OCI-LY7 (cell line): ENCODE measurements at regions not wholly inside any gene's neighbourhood (a gene's known extent, or its start where the extent isn't known, plus 50 kb on each side); places are given as distances from the start of the nearest gene placed in this dataset.

Source experiments
- BruUV-seq: library from RNA; stranded (reverse); fragments of 400-500 nt; replicated peaks from 2 replicates; lab custom pipeline; 2021; lab: Mats Ljungman, UMichigan
- CTCF ChIA-PET: fragments of 300-600 bp; sonication (Branson Sonifier 250); formaldehyde crosslinking; loops from one replicate; lab custom pipeline; 2022; ENCODE audit warnings: antibody characterized with exemption; ENCODE audit not compliant: unreplicated experiment; lab: Charles Lee
- POLR2A ChIA-PET: fragments of 300-600 bp; sonication (Branson Sonifier 250); formaldehyde crosslinking; loops from one replicate; lab custom pipeline; 2022; ENCODE audit warnings: antibody characterized with exemption; lab: Charles Lee
- DNase-seq: peaks from one replicate; pipeline ENCODE4 v3.0.0-alpha.2; 2015; ENCODE audit warnings: low spot score
- H2AFZ ChIP-seq: fragments of 200-600 bp; sonication (generic), shearing (Covaris generic); 2 replicates; pipeline ENCODE4 v1.6.1; 2014; ENCODE audit warnings: mild to moderate bottlenecking, antibody characterized with exemption, low read length, moderate library complexity
- H3K27ac ChIP-seq: fragments of 200-600 bp; sonication (generic); 2 replicates; pipeline ENCODE4 v1.5.1; 2014; ENCODE audit warnings: mixed run types, low read depth, mild to moderate bottlenecking, moderate library complexity, low read length, inconsistent platforms; ENCODE audit not compliant: poor library complexity, severe bottlenecking
- H3K36me3 ChIP-seq: fragments of 200-600 bp; sonication (generic); 2 replicates; pipeline ENCODE4 v1.6.1; 2014; ENCODE audit warnings: mild to moderate bottlenecking, antibody characterized with exemption, low read length, moderate library complexity, mixed read lengths; ENCODE audit not compliant: insufficient read depth
- H3K4me1 ChIP-seq: fragments of 200-600 bp; sonication (generic); 2 replicates; pipeline ENCODE4 v1.5.1; 2014; ENCODE audit warnings: mild to moderate bottlenecking, low read length; ENCODE audit not compliant: insufficient read depth, poor library complexity, severe bottlenecking
- H3K4me2 ChIP-seq: fragments of 200-600 bp; sonication (generic); 2 replicates; pipeline ENCODE4 v1.6.1; 2014; ENCODE audit warnings: mild to moderate bottlenecking, low read length
- H3K4me3 ChIP-seq: fragments of 200-600 bp; sonication (generic); 2 replicates; pipeline ENCODE4 v1.5.1; 2014; ENCODE audit warnings: mild to moderate bottlenecking, low read depth, low read length; ENCODE audit not compliant: poor library complexity, severe bottlenecking
- H3K79me2 ChIP-seq: fragments of 200-600 bp; sonication (generic); 2 replicates; pipeline ENCODE4 v1.6.1; 2016; ENCODE audit warnings: low read depth, mild to moderate bottlenecking, low read length, moderate library complexity, mixed read lengths; ENCODE audit not compliant: insufficient read depth
- H3K9me2 ChIP-seq: fragments of 200-600 bp; sonication (generic); 2 replicates; pipeline ENCODE4 v1.6.1; 2016; ENCODE audit warnings: mild to moderate bottlenecking, low read length, mixed read lengths; ENCODE audit not compliant: insufficient read depth
- H3K9me3 ChIP-seq: fragments of 200-600 bp; sonication (generic); 2 replicates; pipeline ENCODE4 v1.6.1; 2014; ENCODE audit warnings: mild to moderate bottlenecking, mixed run types, low read length, mixed read lengths
- H4K20me1 ChIP-seq: fragments of 200-600 bp; sonication (generic); 2 replicates; pipeline ENCODE4 v1.6.1; 2014; ENCODE audit warnings: mild to moderate bottlenecking, antibody characterized with exemption, low read length, moderate library complexity, mixed read lengths; ENCODE audit not compliant: insufficient read depth
- EZH2phosphoT487 ChIP-seq: fragments of 200-600 bp; sonication (generic); IDR thresholded peaks from 2 replicates; pipeline ENCODE4 v1.6.1; 2018; ENCODE audit warnings: low read depth, borderline replicate concordance, mild to moderate bottlenecking, mixed run types, antibody characterized with exemption, low read length, moderate library complexity, mixed read lengths
- intact Hi-C: fragments of 100-400 bp; cut with micrococcal nuclease; formaldehyde crosslinking; loops from one replicate; pipeline ENCODE4 v1.10.0; 2022; ENCODE audit not compliant: unreplicated experiment
- TF ChIP-seq, protein P1 (sequence below): fragments of 200-600 bp; sonication (generic); conservative IDR thresholded peaks from 2 replicates; pipeline ENCODE4 v1.5.1; 2014; ENCODE audit warnings: mild to moderate bottlenecking, antibody characterized with exemption, low read length, moderate library complexity, mixed read lengths

- Histone ChIP-seq H3K9me2 (no peaks in the 10 kb centered on the region; the same call in 1 of the 2 replicates), H2AFZ (no peak overlapping the region), H3K4me1 (no peaks in the 10 kb centered on the region), H3K4me2 (no peak overlapping the region), H3K79me2 (no peaks in the 10 kb centered on the region), H3K36me3 (no peaks in the 10 kb centered on the region), H3K27ac (no peak overlapping the region), H4K20me1 (no peaks in the 10 kb centered on the region), H3K4me3 (no peak overlapping the region), H3K9me3 (no peaks in the 10 kb centered on the region)
- no TSS peak for BruUV-seq
- TF ChIP-seq, protein P1, sequence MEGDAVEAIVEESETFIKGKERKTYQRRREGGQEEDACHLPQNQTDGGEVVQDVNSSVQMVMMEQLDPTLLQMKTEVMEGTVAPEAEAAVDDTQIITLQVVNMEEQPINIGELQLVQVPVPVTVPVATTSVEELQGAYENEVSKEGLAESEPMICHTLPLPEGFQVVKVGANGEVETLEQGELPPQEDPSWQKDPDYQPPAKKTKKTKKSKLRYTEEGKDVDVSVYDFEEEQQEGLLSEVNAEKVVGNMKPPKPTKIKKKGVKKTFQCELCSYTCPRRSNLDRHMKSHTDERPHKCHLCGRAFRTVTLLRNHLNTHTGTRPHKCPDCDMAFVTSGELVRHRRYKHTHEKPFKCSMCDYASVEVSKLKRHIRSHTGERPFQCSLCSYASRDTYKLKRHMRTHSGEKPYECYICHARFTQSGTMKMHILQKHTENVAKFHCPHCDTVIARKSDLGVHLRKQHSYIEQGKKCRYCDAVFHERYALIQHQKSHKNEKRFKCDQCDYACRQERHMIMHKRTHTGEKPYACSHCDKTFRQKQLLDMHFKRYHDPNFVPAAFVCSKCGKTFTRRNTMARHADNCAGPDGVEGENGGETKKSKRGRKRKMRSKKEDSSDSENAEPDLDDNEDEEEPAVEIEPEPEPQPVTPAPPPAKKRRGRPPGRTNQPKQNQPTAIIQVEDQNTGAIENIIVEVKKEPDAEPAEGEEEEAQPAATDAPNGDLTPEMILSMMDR: no peak
- no peak for TF ChIP-seq EZH2phosphoT487
- ChIA-PET CTCF (no interaction called here), POLR2A (interaction anchor here (0.6 kb wide), 1 partner anchor 59 kb away, joined by 3 read pairs; no protein-coding TSS in a partner anchor)
- intact Hi-C loops: no loop called here
- no peak for DNase-seq
These were observed 968.4 kb upstream of the NRXN1 start for GRCh38 chr2:52000151-52000855.

GRCh38 chr2:51998890-51999289 is 967.0 kb upstream of the NRXN1 start:
- H3K79me2 ChIP-seq: no peaks in the 10 kb centered on the region
- H3K4me2 ChIP-seq: no peak overlapping the region
- intact Hi-C loops: no loop called here
- no peaks in the 10 kb centered on the region for H3K9me3 ChIP-seq
- H3K9me2 ChIP-seq: no peaks in the 10 kb centered on the region; the same call in 1 of the 2 replicates
- no TSS peak for BruUV-seq
- no peaks in the 10 kb centered on the region for H4K20me1 ChIP-seq
- no peak overlapping the region for H3K4me3 ChIP-seq
- ChIA-PET POLR2A (no interaction called here), CTCF (no interaction called here)
- DNase-seq: no peak
- no peak overlapping the region for H3K27ac ChIP-seq
- no peak overlapping the region for H2AFZ ChIP-seq
- TF ChIP-seq EZH2phosphoT487: no peak
- TF ChIP-seq, protein P1: no peak
- H3K4me1 ChIP-seq: no peaks in the 10 kb centered on the region
- H3K36me3 ChIP-seq: no peaks in the 10 kb centered on the region

DNA sequence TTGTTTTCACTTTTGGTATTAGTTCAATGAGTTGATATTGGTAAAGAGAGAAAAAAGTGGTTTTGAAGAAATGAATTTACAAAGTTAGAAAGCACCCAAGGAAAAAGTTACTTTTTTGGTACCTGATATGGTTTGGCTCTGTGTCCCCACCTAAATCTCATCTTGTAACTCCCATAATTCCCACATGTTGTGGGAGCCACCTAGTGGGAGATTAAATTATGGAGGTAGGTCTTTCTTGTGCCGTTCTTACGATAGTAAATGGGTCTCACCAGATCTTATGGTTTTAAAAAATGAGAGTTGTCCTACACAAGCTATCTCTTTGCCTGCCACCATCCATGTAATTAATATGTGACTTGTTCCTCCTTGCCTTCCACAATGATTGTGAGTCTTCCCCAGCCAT is 965.6 kb upstream of the NRXN1 start:
- no peak for TF ChIP-seq EZH2phosphoT487
- TF ChIP-seq, protein P1: peak; percentile 39; the same call in 1 of the 2 replicates
- H3K4me3 ChIP-seq: no peak overlapping the region
- no peaks in the 10 kb centered on the region for H3K9me3 ChIP-seq
- peak; percentile 1 for DNase-seq
- intact Hi-C loops: no loop called here
- no TSS peak for BruUV-seq
- CTCF ChIA-PET: no interaction called here
- H3K36me3 ChIP-seq: no peaks in the 10 kb centered on the region
- H3K4me1 ChIP-seq: no peaks in the 10 kb centered on the region
- POLR2A ChIA-PET: interaction anchor here (0.6 kb wide), 1 partner anchor 1638 kb away, joined by 3 read pairs; no protein-coding TSS in a partner anchor
- H3K79me2 ChIP-seq: no peaks in the 10 kb centered on the region
- no peaks in the 10 kb centered on the region; the same call in 1 of the 2 replicates for H3K9me2 ChIP-seq
- H2AFZ ChIP-seq: no peak overlapping the region
- no peak overlapping the region for H3K4me2 ChIP-seq
- no peaks in the 10 kb centered on the region for H4K20me1 ChIP-seq
- no peak overlapping the region for H3K27ac ChIP-seq
